K562 (cell line): ENCODE measurements at regions not wholly inside any gene's neighbourhood (a gene's known extent, or its start where the extent isn't known, plus 50 kb on each side); places are given as distances from the start of the nearest gene placed in this dataset.

Experiments
- ATAC-seq: fragments of 200-7000 bp; cut with Tn5 transposase; 3 replicates; pipeline ENCODE4 v1.9.1; 2020; ENCODE audit warnings: moderate library complexity
- BruUV-seq: library from RNA; stranded (reverse); fragments of 400-500 nt; replicated peaks from 2 replicates; lab custom pipeline; 2021; lab: Mats Ljungman, UMichigan
- CTCF ChIA-PET: fragments of 300-600 bp; formaldehyde crosslinking; extraction: SDS; loops from one replicate; lab custom pipeline; 2021; ENCODE audit warnings: low intra/inter-chr PET ratio; lab: Yijun Ruan, JAX
- POLR2A ChIA-PET: fragments of 300-600, 350-650 bp; sonication (Branson Sonifier 250); formaldehyde crosslinking; extraction: SDS; loops from one replicate; lab custom pipeline; 2021; ENCODE audit warnings: antibody characterized with exemption, inconsistent platforms; lab: Yijun Ruan, JAX
- DNase-seq, 4 experiments: peaks; one replicate each; pipeline versions ENCODE4 v3.0.0 to v3.0.0-alpha.2; 2011 to 2018; ENCODE audit warnings: low spot score in 3 of 4, mixed read lengths in 3 of 4; ENCODE audit errors: extremely low read depth in 1 of 4
- FAIRE-seq: peaks from 2 replicates; lab custom pipeline; 2011; peaks lifted over from hg19 to GRCh38; lab: Jason Lieb, UNC
- H2AFZ ChIP-seq: 2 replicates; pipeline ENCODE4 v1.6.0; 2011; ENCODE audit warnings: low read depth, low read length, control low read depth, inconsistent platforms
- H3K27ac ChIP-seq: fragments of 200-600 bp; 3 replicates; pipeline ENCODE4 v1.8.0; 2011; ENCODE audit warnings: low read depth, mild to moderate bottlenecking, control low read depth, inconsistent platforms, low read length, moderate library complexity, mixed read lengths; ENCODE audit errors: extremely low read depth
- H3K27me3 ChIP-seq, 2 experiments: fragments of 300-600 bp in 1 of 2; 2 replicates in 1 of 2; 3 replicates in 1 of 2; pipeline versions ENCODE4 v1.6.0 to v1.8.0; 2011; ENCODE audit warnings: inconsistent platforms in 2 of 2, low read length in 2 of 2, mild to moderate bottlenecking in 1 of 2, mixed read lengths in 1 of 2, moderate library complexity in 1 of 2; ENCODE audit not compliant: control insufficient read depth in 2 of 2, insufficient read depth in 2 of 2
- H3K36me3 ChIP-seq: fragments of 300-600 bp; 3 replicates; pipeline ENCODE4 v1.8.0; 2011; ENCODE audit warnings: mild to moderate bottlenecking, low read length, inconsistent platforms; ENCODE audit not compliant: control insufficient read depth, insufficient read depth
- H3K4me1 ChIP-seq, 2 experiments: fragments of 200-600 bp in 1 of 2; replicated peaks in 1 of 2; 2 replicates in 1 of 2; 3 replicates in 1 of 2; pipeline versions ENCODE4 v1.5.1 to v1.8.0; 2011; ENCODE audit warnings: inconsistent platforms in 2 of 2, low read length in 2 of 2, mild to moderate bottlenecking in 1 of 2, mixed read lengths in 1 of 2, moderate library complexity in 1 of 2; ENCODE audit not compliant: control insufficient read depth in 2 of 2, insufficient read depth in 2 of 2
- H3K4me2 ChIP-seq: 2 replicates; pipeline ENCODE4 v1.6.1; 2011; ENCODE audit warnings: low read length, control low read depth, inconsistent platforms, mixed read lengths; ENCODE audit not compliant: insufficient read depth
- H3K4me3 ChIP-seq: fragments of 200-600 bp; sonication (generic), shearing (Covaris generic); 2 replicates; pipeline ENCODE4 v1.5.1; 2016; ENCODE audit warnings: control low read depth, inconsistent platforms
- H3K79me2 ChIP-seq: fragments of 200-600 bp; 3 replicates; pipeline ENCODE4 v1.8.0; 2011; ENCODE audit warnings: low read length, inconsistent platforms; ENCODE audit not compliant: control insufficient read depth, insufficient read depth
- H3K9ac ChIP-seq, 2 experiments: 2 replicates each; pipeline versions ENCODE4 v1.6.0 to v1.6.1; 2011; ENCODE audit warnings: low read depth in 2 of 2, low read length in 2 of 2, control low read depth in 1 of 2, inconsistent platforms in 1 of 2, mild to moderate bottlenecking in 1 of 2, mixed read lengths in 1 of 2; ENCODE audit not compliant: insufficient read depth in 1 of 2
- H3K9me1 ChIP-seq: one replicate; pipeline ENCODE4 v1.6.0; 2011; ENCODE audit warnings: inconsistent platforms, mild to moderate bottlenecking, low read length, moderate library complexity; ENCODE audit not compliant: control insufficient read depth, insufficient read depth
- H3K9me3 ChIP-seq: replicated peaks from 2 replicates; pipeline ENCODE4 v1.5.1; 2011; ENCODE audit warnings: low read depth, low read length, inconsistent platforms; ENCODE audit not compliant: control insufficient read depth, insufficient read depth
- H4K20me1 ChIP-seq: replicated peaks from 2 replicates; pipeline ENCODE4 v1.6.1; 2011; ENCODE audit warnings: low read length, inconsistent platforms, mixed read lengths; ENCODE audit not compliant: control insufficient read depth, insufficient read depth
- ERF ChIP-seq: fragments of 450-650 bp; formaldehyde crosslinking; IDR thresholded peaks from 2 replicates; pipeline ENCODE4 v1.4.0; 2020; ENCODE audit warnings: mild to moderate bottlenecking, mixed read lengths
- ESRRB ChIP-seq: fragments of 250-450 bp; sonication (Bioruptor Pico); IDR thresholded peaks from 2 replicates; pipeline ENCODE4 v1.5.0; 2020; ENCODE audit warnings: mild to moderate bottlenecking, moderate library complexity, borderline replicate concordance
- JUN ChIP-seq, 2 experiments: sonication (generic) in 1 of 2; formaldehyde crosslinking in 1 of 2; IDR thresholded peaks; 2 replicates each; pipeline versions ENCODE4 v1.6.1 to v1.8.0; 2012 to 2022; ENCODE audit warnings: borderline replicate concordance in 2 of 2, mild to moderate bottlenecking in 2 of 2, improper control_type of control experiment in 1 of 2, low read depth in 1 of 2, low read length in 1 of 2, missing genetic modification reagents in 1 of 2
- RB1 ChIP-seq: fragments of 450-650 bp; IDR thresholded peaks from 2 replicates; pipeline ENCODE4 v1.6.1; 2017; ENCODE audit warnings: low read depth, mild to moderate bottlenecking
- SRF ChIP-seq, 2 experiments: fragments of 250-450, 450-650 bp in 1 of 2; sonication (Bioruptor Pico) in 1 of 2; sonication (generic) in 1 of 2; formaldehyde crosslinking; IDR thresholded peaks; 2 replicates each; pipeline versions ENCODE4 v1.5.0 to v1.5.1; 2020 to 2022; ENCODE audit warnings: mild to moderate bottlenecking in 1 of 2, missing genetic modification reagents in 1 of 2
- U2AF1 ChIP-seq: fragments of 200-400 bp; formaldehyde crosslinking; optimal IDR thresholded peaks from 2 replicates; pipeline ENCODE3; 2017; ENCODE audit warnings: mild to moderate bottlenecking, low read depth, low read length, moderate library complexity
- XRCC4 ChIP-seq: IDR thresholded peaks from one replicate; pipeline ENCODE4 v1.6.1; 2011; ENCODE audit not compliant: insufficient read depth, insufficient read length; ENCODE audit errors: extremely low read depth
- ZNF253 ChIP-seq: fragments of 250-450 bp; sonication (Bioruptor Pico); conservative IDR thresholded peaks from 2 replicates; pipeline ENCODE4 v1.6.1; 2021; ENCODE audit warnings: mild to moderate bottlenecking
- ZNF354B ChIP-seq: fragments of 250-450 bp; sonication (Bioruptor Pico); IDR thresholded peaks from 2 replicates; pipeline ENCODE4 v1.4.0; 2020
- ZNF408 ChIP-seq: fragments of 250-450 bp; sonication (Bioruptor Pico); IDR thresholded peaks from 2 replicates; pipeline ENCODE4 v1.4.0; 2020; ENCODE audit warnings: low read depth, mild to moderate bottlenecking, moderate library complexity
- ZZZ3 ChIP-seq: fragments of 450-650 bp; IDR thresholded peaks from 2 replicates; pipeline ENCODE4 v1.6.1; 2016; ENCODE audit warnings: antibody characterized with exemption, mild to moderate bottlenecking, moderate library complexity
- WGBS: fragments of 100-300 bp; shearing (Covaris generic); methylation state at CpG from one replicate; pipeline ENCODE4 v1.1.6; 2016; ENCODE audit warnings: low coverage, mixed read lengths; ENCODE audit not compliant: insufficient coverage; ENCODE audit errors: missing lambda C conversion rate; 5-methylcytosine and 5-hydroxymethylcytosine counted together
- in situ Hi-C: fragments of 300-500 bp; cut with MboI; formaldehyde crosslinking; loops from 4 replicates; pipeline ENCODE4 v1.15.0; 2018; ENCODE audit warnings: inconsistent platforms, mixed read lengths
- intact Hi-C: fragments of 100-400 bp; cut with micrococcal nuclease; formaldehyde crosslinking; loops from 2 replicates; pipeline ENCODE4 v1.14.2; 2022
- TF ChIP-seq, protein P1 (sequence below): sonication (generic); formaldehyde crosslinking; IDR thresholded peaks from 2 replicates; pipeline ENCODE4 v1.8.0; 2023; ENCODE audit warnings: mild to moderate bottlenecking, missing genetic modification reagents
- TF ChIP-seq, protein P2 (sequence below), 2 experiments: fragments of 450-650 bp; IDR thresholded peaks; 2 replicates each; pipeline ENCODE4 v1.6.1; 2018; ENCODE audit warnings: mild to moderate bottlenecking in 2 of 2, low read depth in 1 of 2; ENCODE audit not compliant: partially characterized antibody in 2 of 2
- TF ChIP-seq, protein P3 (sequence below): fragments of 450-650 bp; formaldehyde crosslinking; IDR thresholded peaks from 2 replicates; pipeline ENCODE4 v1.4.0; 2020; ENCODE audit warnings: mild to moderate bottlenecking, mixed read lengths

DNA sequence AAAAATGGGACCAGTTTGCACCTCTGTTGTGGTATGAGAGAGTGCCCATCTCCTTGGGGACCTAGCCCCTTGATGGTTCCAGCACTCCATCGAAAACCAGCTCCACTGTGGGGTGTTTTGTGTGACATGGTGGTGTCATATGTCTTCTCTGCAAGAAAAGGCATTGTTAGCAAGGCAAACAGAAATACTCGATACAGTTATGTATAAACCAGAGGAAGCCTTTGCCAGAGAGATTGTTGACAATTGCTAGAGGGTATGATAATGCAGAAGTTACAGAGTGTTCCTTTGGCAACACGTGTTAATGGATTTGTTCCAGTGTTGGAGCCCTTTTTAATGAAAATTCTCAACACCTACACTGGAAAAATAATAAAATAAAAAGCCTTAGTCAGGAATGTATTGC, 270.4 kb upstream of the DMRT1 start:
- CTCF ChIA-PET, result no interaction called here
- Histone ChIP-seq H3K9me3 (no peaks in the 10 kb centered on the region), H3K9me1 (no peaks in the 10 kb centered on the region), H2AFZ (no peak overlapping the region), H3K4me2 (no peak overlapping the region), H3K4me3 (no peak overlapping the region)
- DNase-seq, result no peak
- WGBS, result 0% methylated on average over 3 of the region's 3 CpGs
- in situ Hi-C loops, result no loop called here
- TF ChIP-seq, protein P1, sequence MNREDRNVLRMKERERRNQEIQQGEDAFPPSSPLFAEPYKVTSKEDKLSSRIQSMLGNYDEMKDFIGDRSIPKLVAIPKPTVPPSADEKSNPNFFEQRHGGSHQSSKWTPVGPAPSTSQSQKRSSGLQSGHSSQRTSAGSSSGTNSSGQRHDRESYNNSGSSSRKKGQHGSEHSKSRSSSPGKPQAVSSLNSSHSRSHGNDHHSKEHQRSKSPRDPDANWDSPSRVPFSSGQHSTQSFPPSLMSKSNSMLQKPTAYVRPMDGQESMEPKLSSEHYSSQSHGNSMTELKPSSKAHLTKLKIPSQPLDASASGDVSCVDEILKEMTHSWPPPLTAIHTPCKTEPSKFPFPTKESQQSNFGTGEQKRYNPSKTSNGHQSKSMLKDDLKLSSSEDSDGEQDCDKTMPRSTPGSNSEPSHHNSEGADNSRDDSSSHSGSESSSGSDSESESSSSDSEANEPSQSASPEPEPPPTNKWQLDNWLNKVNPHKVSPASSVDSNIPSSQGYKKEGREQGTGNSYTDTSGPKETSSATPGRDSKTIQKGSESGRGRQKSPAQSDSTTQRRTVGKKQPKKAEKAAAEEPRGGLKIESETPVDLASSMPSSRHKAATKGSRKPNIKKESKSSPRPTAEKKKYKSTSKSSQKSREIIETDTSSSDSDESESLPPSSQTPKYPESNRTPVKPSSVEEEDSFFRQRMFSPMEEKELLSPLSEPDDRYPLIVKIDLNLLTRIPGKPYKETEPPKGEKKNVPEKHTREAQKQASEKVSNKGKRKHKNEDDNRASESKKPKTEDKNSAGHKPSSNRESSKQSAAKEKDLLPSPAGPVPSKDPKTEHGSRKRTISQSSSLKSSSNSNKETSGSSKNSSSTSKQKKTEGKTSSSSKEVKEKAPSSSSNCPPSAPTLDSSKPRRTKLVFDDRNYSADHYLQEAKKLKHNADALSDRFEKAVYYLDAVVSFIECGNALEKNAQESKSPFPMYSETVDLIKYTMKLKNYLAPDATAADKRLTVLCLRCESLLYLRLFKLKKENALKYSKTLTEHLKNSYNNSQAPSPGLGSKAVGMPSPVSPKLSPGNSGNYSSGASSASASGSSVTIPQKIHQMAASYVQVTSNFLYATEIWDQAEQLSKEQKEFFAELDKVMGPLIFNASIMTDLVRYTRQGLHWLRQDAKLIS, result no peak
- TF ChIP-seq, protein P2, sequence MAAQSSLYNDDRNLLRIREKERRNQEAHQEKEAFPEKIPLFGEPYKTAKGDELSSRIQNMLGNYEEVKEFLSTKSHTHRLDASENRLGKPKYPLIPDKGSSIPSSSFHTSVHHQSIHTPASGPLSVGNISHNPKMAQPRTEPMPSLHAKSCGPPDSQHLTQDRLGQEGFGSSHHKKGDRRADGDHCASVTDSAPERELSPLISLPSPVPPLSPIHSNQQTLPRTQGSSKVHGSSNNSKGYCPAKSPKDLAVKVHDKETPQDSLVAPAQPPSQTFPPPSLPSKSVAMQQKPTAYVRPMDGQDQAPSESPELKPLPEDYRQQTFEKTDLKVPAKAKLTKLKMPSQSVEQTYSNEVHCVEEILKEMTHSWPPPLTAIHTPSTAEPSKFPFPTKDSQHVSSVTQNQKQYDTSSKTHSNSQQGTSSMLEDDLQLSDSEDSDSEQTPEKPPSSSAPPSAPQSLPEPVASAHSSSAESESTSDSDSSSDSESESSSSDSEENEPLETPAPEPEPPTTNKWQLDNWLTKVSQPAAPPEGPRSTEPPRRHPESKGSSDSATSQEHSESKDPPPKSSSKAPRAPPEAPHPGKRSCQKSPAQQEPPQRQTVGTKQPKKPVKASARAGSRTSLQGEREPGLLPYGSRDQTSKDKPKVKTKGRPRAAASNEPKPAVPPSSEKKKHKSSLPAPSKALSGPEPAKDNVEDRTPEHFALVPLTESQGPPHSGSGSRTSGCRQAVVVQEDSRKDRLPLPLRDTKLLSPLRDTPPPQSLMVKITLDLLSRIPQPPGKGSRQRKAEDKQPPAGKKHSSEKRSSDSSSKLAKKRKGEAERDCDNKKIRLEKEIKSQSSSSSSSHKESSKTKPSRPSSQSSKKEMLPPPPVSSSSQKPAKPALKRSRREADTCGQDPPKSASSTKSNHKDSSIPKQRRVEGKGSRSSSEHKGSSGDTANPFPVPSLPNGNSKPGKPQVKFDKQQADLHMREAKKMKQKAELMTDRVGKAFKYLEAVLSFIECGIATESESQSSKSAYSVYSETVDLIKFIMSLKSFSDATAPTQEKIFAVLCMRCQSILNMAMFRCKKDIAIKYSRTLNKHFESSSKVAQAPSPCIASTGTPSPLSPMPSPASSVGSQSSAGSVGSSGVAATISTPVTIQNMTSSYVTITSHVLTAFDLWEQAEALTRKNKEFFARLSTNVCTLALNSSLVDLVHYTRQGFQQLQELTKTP (IDR thresholded peaks at IDR 0.05; ENCODE audit: low read depth in 1 of 2, partially characterized antibody in 2 of 2), result no peak
- TF ChIP-seq ERF (CRISPR knock-in tag) (no peak), SRF (CRISPR knock-in tag; IDR thresholded peaks at IDR 0.05) (no peak), ZNF253 (no peak), ESRRB (CRISPR knock-in tag) (no peak), U2AF1 (no peak), ZZZ3 (no peak), ZNF408 (CRISPR knock-in tag) (no peak), ZNF354B (CRISPR knock-in tag) (no peak), JUN (IDR thresholded peaks at IDR 0.05; ENCODE audit: borderline replicate concordance, low read depth, low read length) (no peak), JUN (CRISPR knock-in tag; IDR thresholded peaks at IDR 0.05; ENCODE audit: borderline replicate concordance) (no peak), RB1 (no peak), XRCC4 (no peak)
- TF ChIP-seq, protein P3, sequence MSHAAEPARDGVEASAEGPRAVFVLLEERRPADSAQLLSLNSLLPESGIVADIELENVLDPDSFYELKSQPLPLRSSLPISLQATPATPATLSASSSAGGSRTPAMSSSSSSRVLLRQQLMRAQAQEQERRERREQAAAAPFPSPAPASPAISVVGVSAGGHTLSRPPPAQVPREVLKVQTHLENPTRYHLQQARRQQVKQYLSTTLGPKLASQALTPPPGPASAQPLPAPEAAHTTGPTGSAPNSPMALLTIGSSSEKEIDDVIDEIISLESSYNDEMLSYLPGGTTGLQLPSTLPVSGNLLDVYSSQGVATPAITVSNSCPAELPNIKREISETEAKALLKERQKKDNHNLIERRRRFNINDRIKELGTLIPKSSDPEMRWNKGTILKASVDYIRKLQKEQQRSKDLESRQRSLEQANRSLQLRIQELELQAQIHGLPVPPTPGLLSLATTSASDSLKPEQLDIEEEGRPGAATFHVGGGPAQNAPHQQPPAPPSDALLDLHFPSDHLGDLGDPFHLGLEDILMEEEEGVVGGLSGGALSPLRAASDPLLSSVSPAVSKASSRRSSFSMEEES (CRISPR knock-in tag), result no peak
- TF ChIP-seq, all 486 proteins: peak for 0
- no peaks in the 10 kb centered on the region for H3K36me3 ChIP-seq
- POLR2A ChIA-PET, result no interaction called here
- no peaks in the 10 kb centered on the region for H3K4me1 ChIP-seq
- FAIRE-seq (no peak), ATAC-seq (no peak)
- H3K9ac ChIP-seq, result no peak overlapping the region
- H3K79me2 ChIP-seq, result no peaks in the 10 kb centered on the region
- no peak overlapping the region for H3K27ac ChIP-seq
- H3K27me3 ChIP-seq, result peaks cover 0 to 4% of the 10 kb centered on the region in 2 experiments; a peak in 2 of 5 replicates
- BruUV-seq, result no TSS peak
- H4K20me1 ChIP-seq, result no peaks in the 10 kb centered on the region
- intact Hi-C loops, result no loop called here
